ENCODE measurements at regions not wholly inside any gene's neighbourhood (a gene's known extent, or its start where the extent isn't known, plus 50 kb on each side); places are given as distances from the start of the nearest gene placed in this dataset.
A peak's percentile ranks its signal among the peaks of the same experiment; 100 is the strongest.

DNA sequence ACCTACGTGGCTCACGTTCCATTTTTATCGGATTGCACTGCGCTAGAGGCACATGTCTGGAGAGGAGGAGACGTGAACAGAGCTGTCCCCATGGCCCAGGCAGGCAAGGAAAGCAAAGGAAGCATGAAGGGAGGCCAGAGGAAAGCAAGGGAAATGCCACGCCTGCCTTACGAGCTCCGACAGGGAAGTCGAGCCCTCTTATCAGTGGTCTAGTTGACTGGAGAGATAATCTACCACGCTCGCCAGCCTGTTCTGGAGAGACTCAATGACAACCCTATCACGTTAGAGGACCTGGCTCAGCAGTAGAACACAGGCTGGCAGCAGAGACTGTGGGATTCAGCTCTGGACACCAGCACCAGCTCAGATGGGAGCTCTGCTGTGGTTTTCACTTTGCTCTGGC lies 202.6 kb upstream of the ID2 start:
- intact Hi-C loops (cut with micrococcal nuclease) = no loop called here
- no peaks in the 10 kb centered on the region for H3K36me3 Mint-ChIP-seq (ENCODE audit: low read depth)
- no peak overlapping the region for H3K4me3 Mint-ChIP-seq
- H3K9me3 Mint-ChIP-seq = no peaks in the 10 kb centered on the region
- peaks cover 71% of the 10 kb centered on the region for H3K4me1 Mint-ChIP-seq (ENCODE audit: low read depth)
- peaks cover 24% of the 10 kb centered on the region for H3K27me3 Mint-ChIP-seq
- H3K27ac Mint-ChIP-seq = peak overlapping the region; percentile 48

GRCh38 chr2:8480915-8481314 lies 200.9 kb upstream of the ID2 start:
- intact Hi-C loops (cut with micrococcal nuclease) = no loop called here
- no peaks in the 10 kb centered on the region for H3K36me3 Mint-ChIP-seq (ENCODE audit: low read depth)
- H3K4me3 Mint-ChIP-seq = no peak overlapping the region
- no peaks in the 10 kb centered on the region for H3K9me3 Mint-ChIP-seq
- peaks cover 12% of the 10 kb centered on the region for H3K27me3 Mint-ChIP-seq
- H3K27ac Mint-ChIP-seq = peak overlapping the region; percentile 33
- H3K4me1 Mint-ChIP-seq (ENCODE audit: low read depth) = peaks cover 55% of the 10 kb centered on the region

GRCh38 chr2:8481463-8482009 lies 200.3 kb upstream of the ID2 start:
- H3K9me3 Mint-ChIP-seq = no peaks in the 10 kb centered on the region
- intact Hi-C loops (cut with micrococcal nuclease) = no loop called here
- H3K4me3 Mint-ChIP-seq = no peak overlapping the region
- peaks cover 49% of the 10 kb centered on the region for H3K4me1 Mint-ChIP-seq (ENCODE audit: low read depth)
- H3K27ac Mint-ChIP-seq = peak overlapping the region; percentile 33
- no peaks in the 10 kb centered on the region for H3K36me3 Mint-ChIP-seq (ENCODE audit: low read depth)
- H3K27me3 Mint-ChIP-seq = peaks cover 8% of the 10 kb centered on the region

DNA sequence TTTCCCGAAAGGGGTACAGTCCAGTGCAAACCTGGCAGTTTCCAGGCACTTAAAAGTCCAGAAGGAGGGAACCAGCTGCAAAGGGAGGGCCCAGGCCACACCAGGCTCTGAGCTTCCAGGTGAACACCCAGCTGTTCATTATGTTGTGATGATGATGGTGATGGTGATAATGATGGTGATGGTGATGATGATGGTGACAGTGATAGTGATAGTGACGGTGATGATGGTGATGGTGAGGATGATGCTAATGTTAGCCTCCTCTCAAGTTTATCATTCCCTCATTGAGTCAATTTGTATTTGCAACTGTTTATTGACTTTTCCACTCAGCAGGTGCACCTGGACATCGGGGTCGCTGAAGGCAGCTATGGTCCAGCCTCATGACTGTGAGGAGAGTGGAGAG lies 199.4 kb upstream of the ID2 start:
- no peaks in the 10 kb centered on the region for H3K36me3 Mint-ChIP-seq (ENCODE audit: low read depth)
- no peaks in the 10 kb centered on the region for H3K9me3 Mint-ChIP-seq
- peaks cover 12% of the 10 kb centered on the region for H3K27me3 Mint-ChIP-seq
- no peak overlapping the region for H3K4me3 Mint-ChIP-seq
- intact Hi-C loops (cut with micrococcal nuclease) = no loop called here
- H3K27ac Mint-ChIP-seq = no peak overlapping the region
- peaks cover 46% of the 10 kb centered on the region for H3K4me1 Mint-ChIP-seq (ENCODE audit: low read depth)

GRCh38 chr2:8484502-8485283 lies 197.2 kb upstream of the ID2 start:
- Mint-ChIP-seq H3K36me3 (ENCODE audit: low read depth) (no peaks in the 10 kb centered on the region), H3K27me3 (peaks cover 18% of the 10 kb centered on the region), H3K4me3 (no peak overlapping the region), H3K27ac (no peak overlapping the region), H3K4me1 (ENCODE audit: low read depth) (peaks cover 43% of the 10 kb centered on the region), H3K9me3 (no peaks in the 10 kb centered on the region)
- intact Hi-C loops (cut with micrococcal nuclease) = no loop called here

- Mint-ChIP-seq H3K4me1 (ENCODE audit: low read depth) (peaks cover 36% of the 10 kb centered on the region), H3K27me3 (peaks cover 14% of the 10 kb centered on the region), H3K4me3 (no peak overlapping the region), H3K36me3 (ENCODE audit: low read depth) (no peaks in the 10 kb centered on the region), H3K27ac (no peak overlapping the region), H3K9me3 (no peaks in the 10 kb centered on the region)
- intact Hi-C loops (cut with micrococcal nuclease) = no loop called here
Observed at GRCh38 chr2:8485736-8486135, 196.1 kb upstream of the ID2 start.

- H3K9me3 Mint-ChIP-seq = no peaks in the 10 kb centered on the region
- peaks cover 32% of the 10 kb centered on the region for H3K4me1 Mint-ChIP-seq (ENCODE audit: low read depth)
- H3K27ac Mint-ChIP-seq = no peak overlapping the region
- no peaks in the 10 kb centered on the region for H3K36me3 Mint-ChIP-seq (ENCODE audit: low read depth)
- intact Hi-C loops (cut with micrococcal nuclease) = no loop called here
- H3K4me3 Mint-ChIP-seq = no peak overlapping the region
- peaks cover 14% of the 10 kb centered on the region for H3K27me3 Mint-ChIP-seq
Observed at GRCh38 chr2:8486141-8486540, 195.7 kb upstream of the ID2 start.

- Mint-ChIP-seq H3K27me3 (peaks cover 18% of the 10 kb centered on the region), H3K27ac (peak overlapping the region; percentile 48), H3K4me3 (peak overlapping the region; percentile 53), H3K9me3 (no peaks in the 10 kb centered on the region), H3K36me3 (ENCODE audit: low read depth) (no peaks in the 10 kb centered on the region), H3K4me1 (ENCODE audit: low read depth) (peaks cover 29% of the 10 kb centered on the region)
- intact Hi-C loops (cut with micrococcal nuclease) = no loop called here
Observed at GRCh38 chr2:8487461-8487932, 194.4 kb upstream of the ID2 start.

- Mint-ChIP-seq H3K36me3 (ENCODE audit: low read depth) (no peaks in the 10 kb centered on the region), H3K9me3 (no peaks in the 10 kb centered on the region), H3K4me3 (peak overlapping the region; percentile 53), H3K4me1 (ENCODE audit: low read depth) (peaks cover 29% of the 10 kb centered on the region), H3K27ac (peak overlapping the region; percentile 48), H3K27me3 (peaks cover 18% of the 10 kb centered on the region)
- intact Hi-C loops (cut with micrococcal nuclease) = no loop called here
Observed at GRCh38 chr2:8488001-8488738, 193.7 kb upstream of the ID2 start.

GRCh38 chr2:8489221-8489620 lies 192.6 kb upstream of the ID2 start:
- Mint-ChIP-seq H3K9me3 (no peaks in the 10 kb centered on the region), H3K36me3 (ENCODE audit: low read depth) (no peaks in the 10 kb centered on the region), H3K27ac (peak overlapping the region; percentile 48), H3K4me3 (no peak overlapping the region), H3K27me3 (peaks cover 20% of the 10 kb centered on the region), H3K4me1 (ENCODE audit: low read depth) (peaks cover 32% of the 10 kb centered on the region)
- intact Hi-C loops (cut with micrococcal nuclease) = no loop called here

GRCh38 chr2:8489751-8490150 lies 192.1 kb upstream of the ID2 start:
- no peaks in the 10 kb centered on the region for H3K36me3 Mint-ChIP-seq (ENCODE audit: low read depth)
- peaks cover 23% of the 10 kb centered on the region for H3K27me3 Mint-ChIP-seq
- H3K4me3 Mint-ChIP-seq = no peak overlapping the region
- intact Hi-C loops (cut with micrococcal nuclease) = no loop called here
- H3K9me3 Mint-ChIP-seq = no peaks in the 10 kb centered on the region
- H3K4me1 Mint-ChIP-seq (ENCODE audit: low read depth) = peaks cover 37% of the 10 kb centered on the region
- H3K27ac Mint-ChIP-seq = no peak overlapping the region

DNA sequence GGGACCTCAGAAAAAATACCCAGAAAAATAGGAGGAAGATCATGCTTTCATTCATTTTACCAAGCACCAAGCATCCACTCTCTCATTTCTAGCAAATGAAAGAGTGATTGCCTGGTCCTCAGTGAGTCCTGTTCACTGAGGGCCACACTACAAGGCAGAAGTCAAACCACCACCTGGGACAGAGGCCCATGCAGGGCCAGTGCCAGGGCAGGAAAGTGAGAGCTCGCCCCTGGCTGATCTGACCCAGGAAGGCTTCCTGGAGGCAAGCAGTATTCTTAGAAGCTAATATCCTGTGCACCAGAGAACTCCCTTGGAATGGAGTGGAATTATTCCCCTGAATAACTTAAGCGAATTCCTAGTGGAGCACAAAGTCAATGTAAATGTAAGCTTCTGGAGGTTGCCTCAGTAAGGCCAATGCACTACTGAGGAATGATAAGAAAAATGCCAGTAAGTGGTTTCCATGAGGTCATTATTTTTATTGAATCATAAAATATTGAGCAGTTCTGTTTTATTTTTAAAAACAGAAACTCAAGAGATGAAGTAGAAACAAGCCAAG lies 191.6 kb upstream of the ID2 start:
- peaks cover 23% of the 10 kb centered on the region for H3K27me3 Mint-ChIP-seq
- intact Hi-C loops (cut with micrococcal nuclease) = no loop called here
- H3K9me3 Mint-ChIP-seq = no peaks in the 10 kb centered on the region
- H3K36me3 Mint-ChIP-seq (ENCODE audit: low read depth) = no peaks in the 10 kb centered on the region
- H3K4me1 Mint-ChIP-seq (ENCODE audit: low read depth) = peaks cover 42% of the 10 kb centered on the region
- no peak overlapping the region for H3K4me3 Mint-ChIP-seq
- H3K27ac Mint-ChIP-seq = no peak overlapping the region

- H3K27me3 Mint-ChIP-seq = peaks cover 30% of the 10 kb centered on the region
- H3K4me3 Mint-ChIP-seq = no peak overlapping the region
- H3K27ac Mint-ChIP-seq = no peak overlapping the region
- no peaks in the 10 kb centered on the region for H3K36me3 Mint-ChIP-seq (ENCODE audit: low read depth)
- no peaks in the 10 kb centered on the region for H3K9me3 Mint-ChIP-seq
- intact Hi-C loops (cut with micrococcal nuclease) = no loop called here
- H3K4me1 Mint-ChIP-seq (ENCODE audit: low read depth) = peaks cover 54% of the 10 kb centered on the region
Observed at GRCh38 chr2:8491296-8492027, 190.4 kb upstream of the ID2 start.

Data from dendritic cell treated with granulocyte-macrophage colony-stimulating factor and Interleukin-4, amounts not matched to agents 40 ng/mL and 50 ng/mL, for 4 days (primary cell).